PC-3 (cell line): ENCODE measurements at regions not wholly inside any gene's neighbourhood (a gene's known extent, or its start where the extent isn't known, plus 50 kb on each side); places are given as distances from the start of the nearest gene placed in this dataset.

ENCODE experiments used
- EZH2 ChIP-seq: fragments of 300-600 bp; sonication (generic); IDR thresholded peaks from one replicate; pipeline ENCODE4 v1.6.1; 2017; ENCODE audit warnings: antibody characterized with exemption, mild to moderate bottlenecking, low read length; ENCODE audit not compliant: unreplicated experiment
- EZH2phosphoT487 ChIP-seq: fragments of 300-600 bp; sonication (generic); IDR thresholded peaks from 2 replicates; pipeline ENCODE4 v1.6.1; 2018; ENCODE audit warnings: mild to moderate bottlenecking, antibody characterized with exemption, low read length, borderline replicate concordance
- TF ChIP-seq, protein P1 (sequence below): fragments of 300-600 bp; sonication (generic); conservative IDR thresholded peaks from 2 replicates; pipeline ENCODE4 v1.5.1; 2017; ENCODE audit warnings: antibody characterized with exemption, low read depth, mild to moderate bottlenecking, low read length

DNA sequence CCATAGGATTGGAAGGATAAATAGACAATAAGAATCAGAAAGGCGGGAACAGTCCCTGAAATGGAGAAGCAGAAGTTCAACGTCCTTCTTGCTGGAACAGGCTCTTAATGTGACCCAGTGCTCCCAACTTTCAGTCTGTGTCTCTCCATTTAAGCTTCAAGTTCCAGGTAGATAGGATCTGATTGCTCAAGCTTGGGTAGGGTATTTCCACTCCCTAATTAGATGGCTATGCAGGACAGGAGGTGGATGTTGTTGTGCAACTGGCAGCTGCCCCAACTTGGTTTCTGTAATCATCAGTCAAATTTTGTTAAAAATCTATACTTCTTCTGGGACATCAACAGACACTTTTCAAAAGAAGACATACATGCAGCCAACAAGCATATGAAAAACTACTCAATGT, 266.2 kb downstream of the C12orf75 start:
- TF ChIP-seq, protein P1, sequence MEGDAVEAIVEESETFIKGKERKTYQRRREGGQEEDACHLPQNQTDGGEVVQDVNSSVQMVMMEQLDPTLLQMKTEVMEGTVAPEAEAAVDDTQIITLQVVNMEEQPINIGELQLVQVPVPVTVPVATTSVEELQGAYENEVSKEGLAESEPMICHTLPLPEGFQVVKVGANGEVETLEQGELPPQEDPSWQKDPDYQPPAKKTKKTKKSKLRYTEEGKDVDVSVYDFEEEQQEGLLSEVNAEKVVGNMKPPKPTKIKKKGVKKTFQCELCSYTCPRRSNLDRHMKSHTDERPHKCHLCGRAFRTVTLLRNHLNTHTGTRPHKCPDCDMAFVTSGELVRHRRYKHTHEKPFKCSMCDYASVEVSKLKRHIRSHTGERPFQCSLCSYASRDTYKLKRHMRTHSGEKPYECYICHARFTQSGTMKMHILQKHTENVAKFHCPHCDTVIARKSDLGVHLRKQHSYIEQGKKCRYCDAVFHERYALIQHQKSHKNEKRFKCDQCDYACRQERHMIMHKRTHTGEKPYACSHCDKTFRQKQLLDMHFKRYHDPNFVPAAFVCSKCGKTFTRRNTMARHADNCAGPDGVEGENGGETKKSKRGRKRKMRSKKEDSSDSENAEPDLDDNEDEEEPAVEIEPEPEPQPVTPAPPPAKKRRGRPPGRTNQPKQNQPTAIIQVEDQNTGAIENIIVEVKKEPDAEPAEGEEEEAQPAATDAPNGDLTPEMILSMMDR = no peak
- no peak for TF ChIP-seq EZH2
- TF ChIP-seq EZH2phosphoT487 = no peak
